ENCODE measurements at regions not wholly inside any gene's neighbourhood (a gene's known extent, or its start where the extent isn't known, plus 50 kb on each side); places are given as distances from the start of the nearest gene placed in this dataset.

DNA sequence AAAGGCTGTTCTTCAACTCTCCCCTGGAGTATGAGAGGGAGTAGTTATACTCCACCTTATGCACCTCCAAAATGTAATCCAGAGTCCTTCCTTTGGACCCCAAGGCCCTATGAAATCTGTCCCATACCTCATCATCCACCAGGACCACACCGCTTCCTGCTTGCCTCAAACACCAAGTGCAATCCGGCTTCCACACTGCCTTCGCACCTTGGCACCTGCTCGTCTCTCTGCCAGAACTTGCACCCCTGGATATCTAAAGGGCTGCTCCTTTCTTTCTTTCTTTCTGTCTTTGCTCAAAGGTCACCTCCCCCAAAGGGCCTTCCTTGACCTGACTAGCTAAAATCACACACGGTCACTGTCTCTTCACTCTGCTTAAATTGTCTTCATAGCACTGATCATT, 63.9 kb upstream of the SHB start:
- ChIA-PET POLR2A (no interaction called here), CTCF (ENCODE audit: low intra/inter-chr PET ratio, low total read pairs) (no interaction called here)
- no peak overlapping the region for H3K9ac ChIP-seq (ENCODE audit: insufficient read depth, low read depth, low read length)
- H3K4me3 ChIP-seq (replicated peaks in 1 of 3; ENCODE audit: insufficient read depth in 1 of 3, low read depth in 2 of 3, low read length in 3 of 3): no peak overlapping the region
- H3K4me2 ChIP-seq (ENCODE audit: low read depth, low read length): no peak overlapping the region
- no peaks in the 10 kb centered on the region for H3K79me2 ChIP-seq (ENCODE audit: insufficient read depth, low read length)
- no TSS peak for BruUV-seq (replicated peaks)
- WGBS (ENCODE audit: low lambda C conversion rate): 63% methylated on average over 5 of the region's 5 CpGs
- no peak for FAIRE-seq
- TF ChIP-seq NRL (CRISPR knock-in tag; IDR thresholded peaks at IDR 0.05; ENCODE audit: borderline replicate concordance) (no peak), ZNF83 (CRISPR knock-in tag; IDR thresholded peaks at IDR 0.05; ENCODE audit: borderline replicate concordance) (no peak), ZFP1 (CRISPR knock-in tag; IDR thresholded peaks at IDR 0.05) (no peak), JARID2 (CRISPR knock-in tag; IDR thresholded peaks at IDR 0.05; ENCODE audit: insufficient replicate concordance) (no peak), KDM2A (CRISPR knock-in tag; IDR thresholded peaks at IDR 0.05; ENCODE audit: borderline replicate concordance, low read depth) (no peak), ZNF136 (CRISPR knock-in tag; IDR thresholded peaks at IDR 0.05; ENCODE audit: low read depth) (no peak), ZNF780A (CRISPR knock-in tag; IDR thresholded peaks at IDR 0.05) (no peak)
- TF ChIP-seq, protein P1, sequence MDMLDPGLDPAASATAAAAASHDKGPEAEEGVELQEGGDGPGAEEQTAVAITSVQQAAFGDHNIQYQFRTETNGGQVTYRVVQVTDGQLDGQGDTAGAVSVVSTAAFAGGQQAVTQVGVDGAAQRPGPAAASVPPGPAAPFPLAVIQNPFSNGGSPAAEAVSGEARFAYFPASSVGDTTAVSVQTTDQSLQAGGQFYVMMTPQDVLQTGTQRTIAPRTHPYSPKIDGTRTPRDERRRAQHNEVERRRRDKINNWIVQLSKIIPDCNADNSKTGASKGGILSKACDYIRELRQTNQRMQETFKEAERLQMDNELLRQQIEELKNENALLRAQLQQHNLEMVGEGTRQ (IDR thresholded peaks at IDR 0.05; ENCODE audit: low read depth, low read length): no peak
- TF ChIP-seq, protein P1 (CRISPR knock-in tag; IDR thresholded peaks at IDR 0.05; ENCODE audit: borderline replicate concordance): no peak
- TF ChIP-seq, protein P2, sequence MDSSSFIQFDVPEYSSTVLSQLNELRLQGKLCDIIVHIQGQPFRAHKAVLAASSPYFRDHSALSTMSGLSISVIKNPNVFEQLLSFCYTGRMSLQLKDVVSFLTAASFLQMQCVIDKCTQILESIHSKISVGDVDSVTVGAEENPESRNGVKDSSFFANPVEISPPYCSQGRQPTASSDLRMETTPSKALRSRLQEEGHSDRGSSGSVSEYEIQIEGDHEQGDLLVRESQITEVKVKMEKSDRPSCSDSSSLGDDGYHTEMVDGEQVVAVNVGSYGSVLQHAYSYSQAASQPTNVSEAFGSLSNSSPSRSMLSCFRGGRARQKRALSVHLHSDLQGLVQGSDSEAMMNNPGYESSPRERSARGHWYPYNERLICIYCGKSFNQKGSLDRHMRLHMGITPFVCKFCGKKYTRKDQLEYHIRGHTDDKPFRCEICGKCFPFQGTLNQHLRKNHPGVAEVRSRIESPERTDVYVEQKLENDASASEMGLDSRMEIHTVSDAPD (CRISPR knock-in tag; IDR thresholded peaks at IDR 0.05): no peak
- TF ChIP-seq, protein P3, sequence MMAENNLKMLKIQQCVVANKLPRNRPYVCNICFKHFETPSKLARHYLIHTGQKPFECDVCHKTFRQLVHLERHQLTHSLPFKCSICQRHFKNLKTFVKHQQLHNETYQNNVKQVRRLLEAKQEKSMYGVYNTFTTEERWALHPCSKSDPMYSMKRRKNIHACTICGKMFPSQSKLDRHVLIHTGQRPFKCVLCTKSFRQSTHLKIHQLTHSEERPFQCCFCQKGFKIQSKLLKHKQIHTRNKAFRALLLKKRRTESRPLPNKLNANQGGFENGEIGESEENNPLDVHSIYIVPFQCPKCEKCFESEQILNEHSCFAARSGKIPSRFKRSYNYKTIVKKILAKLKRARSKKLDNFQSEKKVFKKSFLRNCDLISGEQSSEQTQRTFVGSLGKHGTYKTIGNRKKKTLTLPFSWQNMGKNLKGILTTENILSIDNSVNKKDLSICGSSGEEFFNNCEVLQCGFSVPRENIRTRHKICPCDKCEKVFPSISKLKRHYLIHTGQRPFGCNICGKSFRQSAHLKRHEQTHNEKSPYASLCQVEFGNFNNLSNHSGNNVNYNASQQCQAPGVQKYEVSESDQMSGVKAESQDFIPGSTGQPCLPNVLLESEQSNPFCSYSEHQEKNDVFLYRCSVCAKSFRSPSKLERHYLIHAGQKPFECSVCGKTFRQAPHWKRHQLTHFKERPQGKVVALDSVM (CRISPR knock-in tag; IDR thresholded peaks at IDR 0.05): no peak
- TF ChIP-seq, protein P4, sequence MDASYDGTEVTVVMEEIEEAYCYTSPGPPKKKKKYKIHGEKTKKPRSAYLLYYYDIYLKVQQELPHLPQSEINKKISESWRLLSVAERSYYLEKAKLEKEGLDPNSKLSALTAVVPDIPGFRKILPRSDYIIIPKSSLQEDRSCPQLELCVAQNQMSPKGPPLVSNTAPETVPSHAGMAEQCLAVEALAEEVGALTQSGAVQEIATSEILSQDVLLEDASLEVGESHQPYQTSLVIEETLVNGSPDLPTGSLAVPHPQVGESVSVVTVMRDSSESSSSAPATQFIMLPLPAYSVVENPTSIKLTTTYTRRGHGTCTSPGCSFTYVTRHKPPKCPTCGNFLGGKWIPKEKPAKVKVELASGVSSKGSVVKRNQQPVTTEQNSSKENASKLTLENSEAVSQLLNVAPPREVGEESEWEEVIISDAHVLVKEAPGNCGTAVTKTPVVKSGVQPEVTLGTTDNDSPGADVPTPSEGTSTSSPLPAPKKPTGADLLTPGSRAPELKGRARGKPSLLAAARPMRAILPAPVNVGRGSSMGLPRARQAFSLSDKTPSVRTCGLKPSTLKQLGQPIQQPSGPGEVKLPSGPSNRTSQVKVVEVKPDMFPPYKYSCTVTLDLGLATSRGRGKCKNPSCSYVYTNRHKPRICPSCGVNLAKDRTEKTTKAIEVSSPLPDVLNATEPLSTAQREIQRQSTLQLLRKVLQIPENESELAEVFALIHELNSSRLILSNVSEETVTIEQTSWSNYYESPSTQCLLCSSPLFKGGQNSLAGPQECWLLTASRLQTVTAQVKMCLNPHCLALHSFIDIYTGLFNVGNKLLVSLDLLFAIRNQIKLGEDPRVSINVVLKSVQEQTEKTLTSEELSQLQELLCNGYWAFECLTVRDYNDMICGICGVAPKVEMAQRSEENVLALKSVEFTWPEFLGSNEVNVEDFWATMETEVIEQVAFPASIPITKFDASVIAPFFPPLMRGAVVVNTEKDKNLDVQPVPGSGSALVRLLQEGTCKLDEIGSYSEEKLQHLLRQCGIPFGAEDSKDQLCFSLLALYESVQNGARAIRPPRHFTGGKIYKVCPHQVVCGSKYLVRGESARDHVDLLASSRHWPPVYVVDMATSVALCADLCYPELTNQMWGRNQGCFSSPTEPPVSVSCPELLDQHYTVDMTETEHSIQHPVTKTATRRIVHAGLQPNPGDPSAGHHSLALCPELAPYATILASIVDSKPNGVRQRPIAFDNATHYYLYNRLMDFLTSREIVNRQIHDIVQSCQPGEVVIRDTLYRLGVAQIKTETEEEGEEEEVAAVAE (CRISPR knock-in tag; IDR thresholded peaks at IDR 0.05; ENCODE audit: borderline replicate concordance): no peak
- 0 out of 2 replicates have a peak, but pooled peaks cover 3% of the 10 kb centered on the region for H4K20me1 ChIP-seq (ENCODE audit: insufficient read depth, low read length)
- no peak for ATAC-seq
- no peak overlapping the region for H3K27ac ChIP-seq (ENCODE audit: extremely low read length, insufficient read depth, low read length)
- no peaks in the 10 kb centered on the region for H3K9me3 ChIP-seq (ENCODE audit: low read length)
- H3K27me3 ChIP-seq (ENCODE audit: control insufficient read depth in 1 of 2, insufficient read depth in 2 of 2, low read length in 2 of 2): peaks cover 0 to 22% of the 10 kb centered on the region in 2 experiments; a peak in 3 of 5 replicates
- intact Hi-C loops (cut with micrococcal nuclease; ENCODE audit: unreplicated experiment) (no loop called here), in situ Hi-C loops (cut with HindIII; ENCODE audit: extremely low pct_ligation_motif_present, low pct_unique_long_range_greater_than_20kb) (no loop called here)
- DNase-seq (ENCODE audit: low spot score): no peak
- no peaks in the 10 kb centered on the region for H3K4me1 ChIP-seq (ENCODE audit: insufficient read depth, low read length)
- H3K36me3 ChIP-seq (replicated peaks in 1 of 2; ENCODE audit: control insufficient read depth in 1 of 2, insufficient read depth in 2 of 2, low read length in 2 of 2): no peaks in the 10 kb centered on the region
- no peak overlapping the region for H2AFZ ChIP-seq (ENCODE audit: low read length)
